ENCODE measurements at regions not wholly inside any gene's neighbourhood (a gene's known extent, or its start where the extent isn't known, plus 50 kb on each side); places are given as distances from the start of the nearest gene placed in this dataset.

GRCh38 chr15:46617507-46617906, 982.7 kb downstream of the SQOR start:
- no peak for TF ChIP-seq CTCF (conservative IDR thresholded peaks at IDR 0.05)
- no peaks in the 10 kb centered on the region for H3K79me1 ChIP-seq (ENCODE audit: insufficient read depth, low read depth, low read length, poor library complexity, severe bottlenecking)
- no peaks in the 10 kb centered on the region for H3K23me2 ChIP-seq (ENCODE audit: insufficient read length, low read depth, low read length, poor library complexity, severe bottlenecking)
- Mint-ChIP-seq H3K27me3 (ENCODE audit: low read depth) (no peaks in the 10 kb centered on the region; the same call in 1 of the 2 replicates), H3K4me3 (no peak overlapping the region), H3K9me3 (peaks cover 8 to 12% of the 10 kb centered on the region in 2 experiments), H3K27ac (no peak overlapping the region), H3K4me1 (no peaks in the 10 kb centered on the region), H3K36me3 (ENCODE audit: insufficient read depth in 1 of 3, low read depth in 3 of 3) (peaks cover 4 to 8% (median 5%) of the 10 kb centered on the region in 3 experiments; a peak in 6 of 7 replicates)
- no peak for DNase-seq
- H3K14ac ChIP-seq (ENCODE audit: insufficient read depth, low read length) = no peak overlapping the region
- H4K5ac ChIP-seq (ENCODE audit: insufficient read length, low read depth, low read length) = no peak overlapping the region
- no peak overlapping the region for H3K4me2 ChIP-seq (ENCODE audit: insufficient read depth, insufficient read length, low read length)
- no peak overlapping the region for H3K23ac ChIP-seq (ENCODE audit: insufficient read length, low read depth, low read length)
- H2BK20ac ChIP-seq (ENCODE audit: low read depth, low read length, poor library complexity, severe bottlenecking) = no peak overlapping the region
- no peak overlapping the region for H3K56ac ChIP-seq (ENCODE audit: insufficient read length, low read depth, low read length)
- no peak overlapping the region for H2BK120ac ChIP-seq (ENCODE audit: low read depth, low read length, poor library complexity, severe bottlenecking)
- no peak overlapping the region for H2AK5ac ChIP-seq (ENCODE audit: insufficient read length, low read length)
- H3K4me1 ChIP-seq (ENCODE audit: insufficient read depth, low read length) = no peaks in the 10 kb centered on the region
- H2AFZ ChIP-seq (ENCODE audit: low read length) = no peak overlapping the region
- no peak overlapping the region for H2BK15ac ChIP-seq (ENCODE audit: low read depth, low read length)
- no peaks in the 10 kb centered on the region for H4K20me1 ChIP-seq (ENCODE audit: control insufficient read depth, insufficient read depth, insufficient read length)
- no peak overlapping the region for H2BK5ac ChIP-seq (ENCODE audit: insufficient read length, low read length)
- no peaks in the 10 kb centered on the region for H3K9me3 ChIP-seq (ENCODE audit: control insufficient read depth, low read depth, low read length)
- H3T11ph ChIP-seq (ENCODE audit: low read length) = no peak overlapping the region
- no peak overlapping the region for H4K91ac ChIP-seq (ENCODE audit: insufficient read length, low read depth, low read length)
- H3K4ac ChIP-seq (ENCODE audit: low read depth, low read length) = no peak overlapping the region
- no peak overlapping the region for H2BK12ac ChIP-seq (ENCODE audit: insufficient read length, low read depth, low read length)
- no peaks in the 10 kb centered on the region for H3K27me3 ChIP-seq (ENCODE audit: insufficient read depth, low read length)
- no peak overlapping the region for H3K27ac ChIP-seq (ENCODE audit: insufficient read length, low read depth, low read length)
- H3K9ac ChIP-seq (ENCODE audit: extremely low read depth, insufficient read length, low read length) = no peak overlapping the region
- no peak overlapping the region for H3K18ac ChIP-seq (ENCODE audit: insufficient read length, low read depth, low read length)
- no peak overlapping the region for H4K8ac ChIP-seq (replicated peaks; ENCODE audit: insufficient read length, low read depth, low read length)
- H3K79me2 ChIP-seq (ENCODE audit: insufficient read depth, low read length) = no peaks in the 10 kb centered on the region

Measured in H9 (cell line).